GM19395 (cell line): ENCODE measurements at regions not wholly inside any gene's neighbourhood (a gene's known extent, or its start where the extent isn't known, plus 50 kb on each side); places are given as distances from the start of the nearest gene placed in this dataset.
"Not testable (repeated sequence)": the region's sequence is repeated elsewhere in the genome, so short reads cannot be mapped to it uniquely, and the experiment has no call there.

ENCODE experiments used
- ATAC-seq: cut with Tn5 transposase; IDR thresholded peaks from one replicate; pipeline ENCODE4 v1.9.1; 2021; ENCODE audit warnings: mild to moderate bottlenecking, moderate library complexity; ENCODE audit not compliant: unreplicated experiment

DNA sequence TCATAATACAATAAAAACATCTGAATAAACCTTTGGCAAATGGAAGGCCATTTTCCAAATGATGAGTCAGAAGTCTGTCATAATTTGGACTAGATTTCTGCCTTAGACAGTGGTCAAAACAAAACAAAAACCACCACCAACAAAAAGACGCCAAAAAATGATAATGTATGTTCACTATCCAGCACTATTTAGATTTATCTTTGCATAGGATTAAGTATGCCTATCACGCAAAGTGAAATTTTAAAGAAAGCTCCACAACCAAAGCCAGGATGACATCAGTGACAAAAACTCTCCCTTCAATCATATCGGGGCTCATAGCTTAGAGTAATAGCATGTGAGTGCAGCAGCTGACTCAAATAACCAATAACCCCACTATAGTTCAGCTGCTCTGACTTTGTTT lies 201.9 kb downstream of the MOXD1 start:
- no peak for ATAC-seq

DNA sequence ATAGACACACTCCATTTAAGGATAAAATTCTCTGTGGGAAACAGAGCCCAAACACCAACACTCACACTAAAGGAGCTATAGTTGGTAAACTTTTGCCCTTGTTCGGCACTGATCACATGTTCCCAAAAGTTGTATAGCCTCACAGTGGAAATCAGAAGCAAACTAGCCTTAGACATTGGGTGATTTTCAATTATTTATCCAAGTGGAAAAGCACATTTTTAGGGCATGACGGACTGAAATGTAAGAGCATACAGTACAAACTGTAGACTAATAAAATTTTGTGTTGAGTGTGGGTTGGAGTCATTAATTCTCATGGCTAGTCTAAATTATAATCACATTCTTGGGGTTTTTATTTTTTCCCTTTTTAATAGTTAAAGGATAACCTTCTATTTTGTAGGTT lies 202.4 kb downstream of the MOXD1 start:
- no peak for ATAC-seq

DNA sequence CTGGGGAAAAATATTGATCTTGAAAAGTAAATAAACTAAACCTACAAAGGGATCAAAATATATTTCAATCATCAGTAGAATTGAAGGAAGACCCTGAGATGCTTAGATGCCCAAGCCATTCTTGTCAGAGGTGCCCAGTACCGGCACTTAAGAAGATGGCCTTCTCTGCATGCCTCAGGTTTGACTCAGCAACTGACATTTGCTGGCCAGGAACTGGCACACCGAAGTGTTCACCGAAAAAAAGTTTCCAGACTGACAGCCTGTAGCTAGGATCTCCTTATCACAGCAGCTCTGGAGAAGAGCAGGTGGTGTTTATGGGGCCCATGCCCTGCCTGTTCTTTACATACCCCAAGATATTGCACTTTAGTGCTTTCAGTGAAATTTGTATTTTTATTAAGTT lies 203.2 kb downstream of the MOXD1 start:
- no peak for ATAC-seq

- peak; percentile 53 for ATAC-seq
These were observed 206.7 kb downstream of the MOXD1 start for GRCh38 chr6:132194529-132194928.

GRCh38 chr6:132192631-132193030 lies 208.6 kb downstream of the MOXD1 start:
- ATAC-seq = no peak

DNA sequence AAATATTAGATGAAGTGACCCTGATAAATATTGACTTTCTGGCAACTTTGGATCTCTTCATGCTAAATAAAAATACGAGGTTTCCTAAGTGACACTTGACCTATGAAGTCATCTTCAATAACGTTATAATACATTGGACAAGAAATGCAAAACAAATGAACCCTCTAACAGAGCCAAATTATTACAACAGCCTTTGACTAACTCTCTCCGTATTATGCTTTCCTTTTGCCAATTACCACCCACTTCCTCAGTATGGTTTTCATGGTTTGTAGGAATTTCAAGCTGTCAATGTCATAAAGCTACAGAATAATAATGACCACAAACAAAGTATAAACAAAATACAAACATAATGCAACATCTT lies 210.5 kb downstream of the MOXD1 start:
- ATAC-seq = no peak

- peak; percentile 62 for ATAC-seq
These were observed 211.0 kb downstream of the MOXD1 start for GRCh38 chr6:132190097-132190814.

DNA sequence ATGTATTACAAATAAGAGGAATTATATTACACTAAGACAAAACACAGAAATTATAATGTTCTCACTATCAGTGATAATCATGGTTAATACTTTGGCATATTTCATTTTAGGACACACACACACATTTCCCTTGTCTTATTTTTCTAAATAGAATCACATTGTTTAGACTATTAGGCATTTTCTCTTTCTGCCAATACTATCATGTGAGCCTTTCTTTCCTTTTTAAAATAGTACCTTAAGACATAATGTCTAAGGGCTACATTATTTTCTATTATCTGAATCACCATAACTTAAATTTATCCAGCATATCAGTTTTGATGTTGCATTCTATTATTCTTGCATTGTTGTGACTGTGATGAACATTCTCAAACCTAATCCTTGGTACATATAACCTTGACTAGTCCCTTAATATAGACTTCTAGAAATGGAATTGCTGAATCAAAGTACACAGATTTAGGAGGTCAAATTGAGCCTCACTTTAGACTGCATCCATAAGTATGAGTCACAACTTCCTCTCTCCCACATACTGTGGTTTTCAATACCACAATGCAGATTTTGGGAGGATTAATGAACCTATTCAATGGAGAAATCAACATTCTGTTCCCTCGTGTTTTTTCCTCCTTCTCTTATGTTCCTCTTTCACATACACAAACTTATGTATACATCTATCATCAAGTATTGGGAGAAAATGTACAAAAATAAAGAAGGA lies 212.6 kb downstream of the MOXD1 start:
- ATAC-seq = no peak

DNA sequence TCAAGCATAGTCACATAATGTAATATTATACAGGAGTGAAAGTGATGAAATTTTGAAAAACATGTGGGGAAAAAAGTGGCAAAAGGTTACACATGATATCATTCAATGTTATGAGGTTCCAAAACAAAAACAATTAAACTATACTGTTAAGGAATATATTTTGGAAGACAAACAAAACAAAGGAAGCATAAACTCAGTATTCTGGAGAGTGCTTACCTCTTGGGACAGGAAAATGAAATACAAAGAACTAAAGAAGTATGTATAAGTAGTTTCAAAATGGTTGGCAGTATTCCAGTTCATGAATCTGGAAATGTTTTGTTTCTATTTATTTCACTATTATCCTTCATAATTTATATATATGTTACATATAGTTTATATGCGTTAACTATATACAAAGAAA lies 213.5 kb downstream of the MOXD1 start:
- ATAC-seq = no peak

DNA sequence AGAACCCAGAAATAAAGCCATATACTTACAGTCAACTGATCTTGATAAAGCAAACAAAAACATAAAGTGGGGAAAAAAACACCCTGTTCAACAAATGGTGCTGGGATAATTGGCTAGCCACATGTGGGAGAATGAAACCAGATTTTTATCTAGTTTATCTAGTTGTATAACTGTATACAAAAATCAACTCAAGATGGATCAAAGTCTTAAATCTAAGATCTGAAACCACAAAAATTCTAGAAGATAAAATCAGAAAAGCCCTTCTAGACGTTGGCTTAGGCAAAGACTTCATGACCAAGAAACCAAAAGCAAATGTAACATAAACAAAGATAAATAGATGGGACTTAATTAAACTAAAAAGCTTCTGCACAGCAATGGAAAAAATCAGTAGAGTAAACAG lies 216.3 kb downstream of the MOXD1 start:
- ATAC-seq = not testable (repeated sequence)

DNA sequence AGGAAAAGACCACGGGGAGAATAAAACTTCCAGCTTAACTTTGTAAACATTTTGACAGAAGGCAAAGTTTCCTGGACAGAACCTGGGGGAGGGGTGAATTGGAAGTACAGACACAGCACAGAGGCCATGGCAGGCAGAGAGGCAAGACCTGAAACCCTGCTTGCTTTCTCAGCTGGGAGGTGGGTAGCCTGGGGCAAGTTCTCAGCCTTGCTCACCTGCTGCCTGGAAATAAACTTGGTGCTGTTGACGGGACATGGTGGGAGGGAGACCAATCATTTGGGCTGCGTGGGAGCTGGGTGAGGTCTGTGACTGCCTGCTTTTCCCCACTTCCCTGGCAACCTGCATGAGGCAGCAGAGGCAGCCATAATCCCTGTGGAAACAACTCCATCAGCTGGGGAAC lies 221.3 kb downstream of the MOXD1 start:
- no peak for ATAC-seq

GRCh38 chr6:132174919-132175318 lies 223.7 kb upstream of the CCN2 start:
- ATAC-seq = no peak

DNA sequence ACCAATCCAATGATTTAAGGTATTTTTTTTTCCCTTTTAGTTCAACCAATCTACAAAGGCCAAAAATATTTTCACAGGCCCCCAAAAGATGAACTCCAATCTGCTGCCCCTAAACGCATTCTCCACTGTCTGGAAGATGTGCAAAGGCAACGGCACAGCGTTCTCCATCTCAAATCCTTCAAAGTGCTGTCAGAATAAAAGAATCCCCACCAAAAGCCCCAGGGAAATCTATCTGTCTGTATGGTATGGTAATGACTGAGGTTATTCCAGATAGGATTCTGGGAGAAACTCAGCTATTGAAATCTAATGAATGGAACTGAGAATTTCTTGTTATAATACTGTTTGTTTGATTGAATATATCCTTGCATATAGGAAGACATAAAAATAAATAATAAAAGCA lies 217.8 kb upstream of the CCN2 start:
- no peak for ATAC-seq

- no peak for ATAC-seq
These were observed 217.0 kb upstream of the CCN2 start for GRCh38 chr6:132167929-132168892.

DNA sequence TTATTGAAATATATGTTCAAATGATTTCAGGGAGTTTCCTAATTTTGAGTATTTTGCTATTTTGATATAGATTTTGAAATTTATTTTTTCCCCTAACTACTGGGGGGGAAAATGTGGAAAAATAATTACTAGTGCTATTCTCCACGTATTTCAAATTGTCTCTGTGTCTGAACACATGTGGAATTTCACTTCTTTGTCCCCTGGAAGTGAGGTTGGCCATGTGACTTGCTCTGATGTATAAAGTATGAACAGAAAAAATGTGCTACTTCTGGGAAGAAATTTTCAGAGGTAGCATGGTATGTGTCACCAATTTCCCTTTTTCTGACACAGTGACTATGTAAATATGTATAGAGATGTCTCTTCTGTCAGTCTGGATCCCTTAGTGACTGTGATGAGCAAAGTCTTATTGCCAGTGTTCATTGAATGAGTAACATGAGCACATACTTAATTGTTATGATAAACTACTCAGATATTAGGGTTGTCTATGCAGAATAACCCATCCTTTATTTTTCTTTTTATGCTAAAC lies 215.4 kb upstream of the CCN2 start:
- no peak for ATAC-seq

DNA sequence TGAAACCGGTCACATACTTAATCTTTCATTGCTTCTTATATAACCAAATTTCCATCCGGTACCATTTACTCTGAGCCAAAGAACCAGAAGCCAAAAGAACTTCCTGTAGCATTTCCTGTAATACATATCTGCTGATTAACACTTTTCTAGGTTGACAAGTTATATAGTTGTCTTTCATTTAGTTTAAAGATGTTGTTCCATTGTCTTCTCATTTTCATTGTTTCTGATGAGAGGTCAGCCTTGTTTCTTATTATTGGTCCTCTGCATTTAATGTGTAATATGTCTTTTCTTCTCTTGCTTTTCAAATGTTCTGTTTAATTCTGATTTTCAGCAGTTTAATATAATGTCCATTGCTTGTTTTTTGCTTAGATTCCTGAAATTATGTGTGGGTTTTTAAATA lies 214.5 kb upstream of the CCN2 start:
- no peak for ATAC-seq

DNA sequence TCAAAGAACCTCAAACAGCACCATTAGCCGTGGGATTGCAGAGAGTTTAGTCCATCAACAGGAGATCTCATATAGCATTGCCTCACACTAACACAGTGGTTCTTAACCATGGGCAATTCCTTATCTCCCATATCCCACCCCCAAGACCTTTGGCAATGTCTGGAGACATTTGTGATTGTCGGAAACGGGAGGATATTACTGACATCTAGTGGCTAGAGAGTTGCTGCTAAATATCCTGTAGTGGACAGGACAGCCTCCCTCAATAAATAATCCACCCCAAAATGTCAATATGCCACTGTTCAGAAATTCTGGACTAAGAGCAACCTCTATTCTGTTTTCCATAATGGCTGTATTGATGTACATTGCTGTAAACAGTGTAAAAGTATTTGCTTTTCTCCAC lies 210.1 kb upstream of the CCN2 start:
- ATAC-seq = no peak

GRCh38 chr6:132153221-132153898 lies 202.2 kb upstream of the CCN2 start:
- no peak for ATAC-seq

DNA sequence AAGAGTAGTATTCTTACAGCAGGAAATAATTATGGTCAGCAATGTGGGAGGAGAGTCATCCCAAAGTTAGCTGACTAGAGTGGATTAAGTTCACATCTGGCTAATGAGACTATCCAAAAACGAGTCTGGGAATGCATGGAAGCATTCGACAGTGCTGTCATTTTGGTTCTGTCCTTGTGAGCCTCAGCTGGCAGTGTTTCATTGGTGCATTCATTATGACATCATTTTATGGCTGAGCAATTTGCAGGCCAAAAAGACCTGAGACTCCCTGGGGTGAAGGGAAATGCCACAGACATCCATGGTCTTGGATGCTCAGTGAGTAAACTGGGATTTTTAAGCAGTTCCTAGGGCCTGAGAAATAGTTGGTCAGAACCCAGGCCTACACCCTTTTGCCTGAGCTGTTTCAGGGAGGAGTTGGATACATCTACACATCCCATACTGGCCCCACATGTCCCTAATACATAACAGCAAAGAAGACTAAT lies 196.4 kb upstream of the CCN2 start:
- no peak for ATAC-seq

- ATAC-seq = no peak
These were observed 193.3 kb upstream of the CCN2 start for GRCh38 chr6:132144456-132144855.

DNA sequence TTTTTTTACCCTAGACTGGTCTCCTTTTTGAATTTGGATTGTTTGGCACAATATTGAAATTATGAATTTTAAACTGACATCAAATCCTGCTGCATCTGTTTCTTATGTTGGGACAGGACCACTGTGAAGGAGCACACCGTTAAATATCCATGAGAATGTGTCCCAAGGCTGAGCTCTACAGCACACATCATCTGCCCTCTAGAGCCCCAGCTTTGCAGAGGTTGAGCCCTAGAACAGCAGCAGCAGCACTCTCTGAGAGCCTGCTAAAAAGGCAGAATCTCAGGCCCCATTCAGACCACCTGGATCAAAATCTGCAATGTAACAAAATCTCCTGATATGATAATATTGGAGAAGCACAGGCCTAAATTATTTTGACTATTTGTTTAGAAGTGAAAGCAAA lies 192.1 kb upstream of the CCN2 start:
- no peak for ATAC-seq
